Gastroesophageal sphincter (tissue), 4 donors: ENCODE measurements at regions not wholly inside any gene's neighbourhood (a gene's known extent, or its start where the extent isn't known, plus 50 kb on each side); places are given as distances from the start of the nearest gene placed in this dataset.

Experiments
- ATAC-seq: fragments of 150-250 bp; one replicate; pipeline ENCODE4 v1.9.1; 2016; ENCODE audit warnings: mild to moderate bottlenecking, moderate library complexity
- H3K27ac ChIP-seq, 4 donors: fragments of 200-600 bp; sonication (generic) in 3 of 4; 1 replicate in 3 of 4; 2 replicates in 1 of 4; pipeline ENCODE4 v1.5.1; 2016 to 2019
- H3K27me3 ChIP-seq: fragments of 200-600 bp; sonication (generic); one replicate; pipeline ENCODE4 v1.5.1; 2019
- H3K36me3 ChIP-seq, 2 donors: fragments of 200-600 bp; sonication (generic); one replicate each; pipeline ENCODE4 v1.5.1; 2019; ENCODE audit warnings: control low read depth in 1 of 2
- H3K4me1 ChIP-seq, 3 donors: fragments of 200-600 bp; sonication (generic); 1 replicate in 2 of 3; 2 replicates in 1 of 3; pipeline ENCODE4 v1.5.1; 2016 to 2019; ENCODE audit warnings: control low read depth in 2 of 3
- H3K4me3 ChIP-seq, 2 donors: fragments of 200-600 bp; sonication (generic); one replicate each; pipeline ENCODE4 v1.5.1; 2019; ENCODE audit warnings: mild to moderate bottlenecking in 1 of 2, moderate library complexity in 1 of 2
- H3K9me3 ChIP-seq, 3 donors: fragments of 200-600 bp; sonication (generic); one replicate each; pipeline ENCODE4 v1.5.1; 2017 to 2019; ENCODE audit warnings: control low read depth in 2 of 3
- CTCF ChIP-seq, 4 experiments: fragments of 200-600 bp in 2 of 4; fragments of 450-650 bp in 2 of 4; sonication (generic) in 1 of 4; IDR thresholded peaks; one replicate each; pipeline ENCODE4 v1.5.1; 2017 to 2019; ENCODE audit warnings: antibody characterized with exemption in 4 of 4, mild to moderate bottlenecking in 2 of 4, moderate library complexity in 2 of 4
- EP300 ChIP-seq: sonication (generic); formaldehyde crosslinking; IDR thresholded peaks from one replicate; pipeline ENCODE4 v1.6.1; 2017; ENCODE audit warnings: antibody characterized with exemption, mild to moderate bottlenecking
- POLR2A ChIP-seq, 2 donors: fragments of 450-650 bp; IDR thresholded peaks; one replicate each; pipeline ENCODE4 v1.6.1; 2017; ENCODE audit warnings: antibody characterized with exemption in 2 of 2, mild to moderate bottlenecking in 2 of 2, moderate library complexity in 1 of 2
- POLR2AphosphoS5 ChIP-seq: sonication (generic); formaldehyde crosslinking; IDR thresholded peaks from one replicate; pipeline ENCODE4 v1.6.1; 2017; ENCODE audit warnings: antibody characterized with exemption
- WGBS, 2 donors: methylation state at CpG; one replicate each; pipeline ENCODE4 v1.1.5; 2018; ENCODE audit warnings: low coverage in 1 of 2; 5-methylcytosine and 5-hydroxymethylcytosine counted together

GRCh38 chrX:39936886-39937770, 160.6 kb downstream of the BCOR start:
- Histone ChIP-seq H3K4me3 (no peak overlapping the region), H3K27me3 (no peaks in the 10 kb centered on the region), H3K36me3 (no peaks in the 10 kb centered on the region), H3K4me1 (no peaks in the 10 kb centered on the region), H3K27ac (no peak overlapping the region), H3K9me3 (no peaks in the 10 kb centered on the region)
- WGBS, 2 donors, result 47 to 69% methylated on average over 3 of the region's 18 CpGs
- TF ChIP-seq POLR2AphosphoS5, result no peak
- no peak for TF ChIP-seq POLR2A (IDR thresholded peaks at IDR 0.05)
- TF ChIP-seq EP300, result no peak
- TF ChIP-seq CTCF (IDR thresholded peaks at IDR 0.05), result no peak
- no peak for ATAC-seq

- H3K4me1 ChIP-seq, result no peaks in the 10 kb centered on the region
- H3K27me3 ChIP-seq, result no peaks in the 10 kb centered on the region
- no peak overlapping the region for H3K4me3 ChIP-seq
- no peak for ATAC-seq
- H3K27ac ChIP-seq, result no peak overlapping the region
- WGBS, 2 donors, result 83 to 96% methylated on average over 5 to 6 of the region's 6 CpGs
- H3K36me3 ChIP-seq, result no peaks in the 10 kb centered on the region
- no peaks in the 10 kb centered on the region for H3K9me3 ChIP-seq
- TF ChIP-seq POLR2A (IDR thresholded peaks at IDR 0.05) (no peak), POLR2AphosphoS5 (no peak), CTCF (IDR thresholded peaks at IDR 0.05) (no peak), EP300 (no peak)
Observed at GRCh38 chrX:39938466-39938865, 159.3 kb downstream of the BCOR start.

GRCh38 chrX:39939678-39940077, 158.1 kb downstream of the BCOR start:
- TF ChIP-seq CTCF (IDR thresholded peaks at IDR 0.05), result no peak
- TF ChIP-seq POLR2AphosphoS5, result no peak
- no peak for TF ChIP-seq EP300
- no peak for TF ChIP-seq POLR2A (IDR thresholded peaks at IDR 0.05)
- H3K4me1 ChIP-seq, result no peaks in the 10 kb centered on the region
- H3K4me3 ChIP-seq, result no peak overlapping the region
- no peaks in the 10 kb centered on the region for H3K36me3 ChIP-seq
- no peaks in the 10 kb centered on the region for H3K9me3 ChIP-seq
- ATAC-seq, result no peak
- 71 to 93% methylated on average over 1 to 3 of the region's 3 CpGs for whole genome bisulfite sequencing, 2 donors
- no peak overlapping the region for H3K27ac ChIP-seq
- H3K27me3 ChIP-seq, result no peaks in the 10 kb centered on the region

- no peaks in the 10 kb centered on the region for H3K36me3 ChIP-seq
- no peak for ATAC-seq
- no CpG with 5 or more reads among the region's 6 CpGs for WGBS, 2 donors
- no peaks in the 10 kb centered on the region for H3K9me3 ChIP-seq
- no peaks in the 10 kb centered on the region for H3K27me3 ChIP-seq
- no peak for TF ChIP-seq POLR2A (IDR thresholded peaks at IDR 0.05)
- TF ChIP-seq POLR2AphosphoS5, result no peak
- TF ChIP-seq EP300, result no peak
- TF ChIP-seq CTCF (IDR thresholded peaks at IDR 0.05), result no peak
- no peak overlapping the region for H3K4me3 ChIP-seq
- no peak overlapping the region for H3K27ac ChIP-seq
- no peaks in the 10 kb centered on the region for H3K4me1 ChIP-seq
Observed at GRCh38 chrX:39941332-39941920, 156.3 kb downstream of the BCOR start.

GRCh38 chrX:39944416-39944815, 153.3 kb downstream of the BCOR start:
- WGBS, 2 donors, result 83% methylated on average over 1 of the region's 6 CpGs; no CpG with 5 or more reads in 1 of the 2 donors
- Histone ChIP-seq H3K4me3 (no peak overlapping the region), H3K36me3 (no peaks in the 10 kb centered on the region), H3K27me3 (no peaks in the 10 kb centered on the region), H3K9me3 (no peaks in the 10 kb centered on the region), H3K4me1 (no peaks in the 10 kb centered on the region), H3K27ac (no peak overlapping the region)
- ATAC-seq, result no peak
- TF ChIP-seq POLR2A (IDR thresholded peaks at IDR 0.05) (no peak), CTCF (IDR thresholded peaks at IDR 0.05) (no peak), POLR2AphosphoS5 (no peak), EP300 (no peak)
